GM19023 (cell line): ENCODE measurements at regions not wholly inside any gene's neighbourhood (a gene's known extent, or its start where the extent isn't known, plus 50 kb on each side); places are given as distances from the start of the nearest gene placed in this dataset.
"Not testable (repeated sequence)": the region's sequence is repeated elsewhere in the genome, so short reads cannot be mapped to it uniquely, and the experiment has no call there.

Experiments used
- ATAC-seq: cut with Tn5 transposase; IDR thresholded peaks from one replicate; pipeline ENCODE4 v1.9.1; 2021; ENCODE audit warnings: mild to moderate bottlenecking, moderate library complexity; ENCODE audit not compliant: unreplicated experiment

DNA sequence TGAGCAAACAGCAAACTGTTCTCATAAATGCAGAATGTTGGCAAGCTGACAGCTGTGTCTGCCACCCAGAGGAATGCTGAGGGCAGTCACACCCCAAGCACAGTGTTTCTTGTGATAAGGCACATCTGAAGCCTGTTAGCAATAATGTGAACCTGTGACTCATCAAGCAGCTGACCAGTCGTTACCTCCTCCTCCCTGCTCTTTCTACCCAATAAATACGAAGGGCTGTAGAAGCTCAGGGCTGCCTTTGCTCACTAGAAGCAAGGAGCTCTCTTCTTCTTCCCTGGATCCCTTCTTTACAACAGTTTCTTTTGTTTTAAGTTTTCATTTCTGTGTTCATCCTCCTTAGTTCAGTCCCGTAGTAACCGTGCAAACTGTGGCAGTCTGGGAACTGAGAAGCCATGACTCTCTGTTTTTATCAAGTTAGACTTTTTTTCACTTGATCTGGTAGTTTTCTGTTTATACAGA lies 160.3 kb upstream of the ZNF184 start:
- not testable (repeated sequence) for ATAC-seq

DNA sequence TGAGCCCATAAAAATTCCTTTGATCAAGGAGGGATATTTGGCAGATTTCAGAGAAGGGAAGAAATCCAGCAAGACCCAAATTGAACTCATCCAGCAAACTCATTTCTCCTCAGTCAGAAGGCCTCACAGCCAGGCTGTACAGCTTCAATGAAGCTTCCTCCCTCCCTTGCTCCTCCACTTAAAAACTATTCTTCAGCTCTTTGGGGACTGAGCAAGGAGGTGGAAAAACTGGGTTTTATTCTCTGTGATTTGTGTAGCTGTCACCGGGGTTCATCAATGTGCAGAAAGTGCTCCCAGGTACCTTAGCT lies 158.7 kb upstream of the ZNF184 start:
- no peak for ATAC-seq

DNA sequence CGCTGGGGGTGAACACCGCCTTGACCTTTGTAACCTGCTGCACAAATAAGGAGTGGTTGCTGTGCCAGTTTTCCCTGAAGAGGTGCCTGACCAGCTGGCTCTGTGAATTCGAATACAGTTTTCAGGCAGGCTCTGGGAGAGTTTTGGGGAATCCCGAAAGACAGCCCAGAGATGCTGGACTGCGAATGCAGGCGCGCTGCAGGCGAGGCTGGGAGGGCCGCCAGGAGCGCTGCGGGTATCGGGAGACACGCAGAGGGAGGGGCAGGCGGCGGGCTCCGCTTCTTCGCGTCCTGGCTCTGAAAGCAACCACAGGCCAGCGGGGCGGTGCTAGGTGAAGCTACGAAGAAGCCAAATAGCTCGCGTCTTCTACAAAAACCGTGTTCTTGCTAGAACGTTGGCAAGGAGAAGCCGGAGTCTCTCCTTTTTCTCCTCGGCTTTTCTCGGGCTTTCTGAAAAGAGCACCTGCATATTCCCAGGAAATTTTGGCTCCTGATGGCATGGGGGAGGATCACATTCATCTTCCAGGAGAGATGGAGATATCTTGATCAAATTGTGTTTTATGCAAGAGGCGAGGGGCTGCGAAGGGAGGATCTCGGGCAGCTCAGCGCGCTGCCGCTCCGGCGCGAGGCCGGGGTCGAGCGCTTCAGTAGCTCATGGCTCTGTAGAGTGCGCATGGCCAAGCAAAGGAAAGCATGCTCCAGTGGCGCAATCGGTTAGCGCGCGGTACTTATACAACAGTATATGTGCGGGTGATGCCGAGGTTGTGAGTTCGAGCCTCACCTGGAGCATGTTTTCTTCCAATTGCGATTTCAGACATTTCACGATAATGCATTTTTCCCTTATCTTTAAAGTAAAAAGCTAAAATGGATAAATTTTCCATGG lies 158.1 kb upstream of the ZNF184 start:
- no peak for ATAC-seq

DNA sequence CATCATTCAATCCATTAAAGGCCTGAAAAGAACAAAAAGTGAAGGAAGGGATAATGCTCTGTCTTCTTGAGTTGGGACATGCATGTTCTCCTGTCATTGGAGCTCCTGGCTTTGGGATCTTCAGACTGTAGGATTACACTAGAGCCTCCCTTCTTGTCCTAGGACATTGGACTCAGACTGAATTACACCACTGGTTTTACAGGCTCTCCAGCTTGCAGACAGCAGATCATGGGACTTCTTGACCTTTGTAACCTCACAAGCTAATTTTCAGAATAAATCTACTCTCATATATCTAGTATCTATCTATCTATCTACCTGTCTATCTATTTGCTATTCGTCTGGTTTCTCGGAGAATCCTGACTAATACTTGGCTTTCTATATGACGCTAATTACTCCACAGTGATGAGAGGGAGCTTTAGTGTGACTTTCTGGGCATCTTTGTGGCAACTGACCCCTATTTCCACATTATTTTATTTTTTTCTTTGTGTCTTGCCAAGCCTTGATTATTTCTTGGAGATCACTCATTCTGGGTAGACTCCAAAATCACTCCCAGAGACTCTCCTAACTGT lies 151.9 kb upstream of the ZNF184 start:
- no peak for ATAC-seq

DNA sequence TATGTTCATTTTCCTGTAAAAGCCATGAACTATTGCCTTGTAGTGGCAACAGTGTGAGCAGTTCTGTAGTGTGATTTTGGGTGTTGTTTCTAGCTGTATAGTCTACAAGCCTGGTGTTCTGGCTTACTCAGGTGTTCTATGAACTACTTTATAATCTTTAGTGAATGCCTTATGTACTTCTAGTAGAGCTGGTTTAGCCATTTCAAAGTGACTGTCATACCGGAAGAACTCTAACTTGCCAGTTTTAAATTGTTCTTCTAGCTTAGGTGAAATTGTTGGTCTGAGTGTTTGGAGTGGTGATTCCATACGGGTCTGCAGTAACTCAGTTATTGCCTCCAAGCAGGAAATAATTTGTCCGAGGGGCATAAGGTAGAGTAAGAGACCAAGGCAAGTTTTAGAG lies 150.2 kb upstream of the ZNF184 start:
- no peak for ATAC-seq

DNA sequence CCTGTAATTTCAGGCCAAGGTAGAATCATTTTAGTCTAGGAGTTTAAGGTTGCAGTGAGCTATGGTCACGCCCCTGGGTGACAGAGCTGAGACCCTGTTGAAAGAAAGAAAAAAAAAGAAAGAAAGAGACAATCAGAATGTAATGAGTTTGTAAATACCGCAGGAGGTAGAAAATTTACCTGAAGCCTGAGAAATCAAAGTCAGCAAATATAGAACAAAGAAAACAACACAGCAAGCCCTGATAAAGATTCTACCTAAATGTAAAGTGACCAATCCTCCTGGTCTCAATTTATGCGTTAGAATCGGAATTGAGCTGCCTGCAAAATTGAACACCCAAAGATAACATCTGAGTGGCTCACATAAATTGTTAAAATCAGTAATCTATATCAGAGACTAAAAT lies 146.5 kb upstream of the ZNF184 start:
- ATAC-seq, result no peak

GRCh38 chr6:27617700-27618689 lies 145.1 kb upstream of the ZNF184 start:
- no peak for ATAC-seq

DNA sequence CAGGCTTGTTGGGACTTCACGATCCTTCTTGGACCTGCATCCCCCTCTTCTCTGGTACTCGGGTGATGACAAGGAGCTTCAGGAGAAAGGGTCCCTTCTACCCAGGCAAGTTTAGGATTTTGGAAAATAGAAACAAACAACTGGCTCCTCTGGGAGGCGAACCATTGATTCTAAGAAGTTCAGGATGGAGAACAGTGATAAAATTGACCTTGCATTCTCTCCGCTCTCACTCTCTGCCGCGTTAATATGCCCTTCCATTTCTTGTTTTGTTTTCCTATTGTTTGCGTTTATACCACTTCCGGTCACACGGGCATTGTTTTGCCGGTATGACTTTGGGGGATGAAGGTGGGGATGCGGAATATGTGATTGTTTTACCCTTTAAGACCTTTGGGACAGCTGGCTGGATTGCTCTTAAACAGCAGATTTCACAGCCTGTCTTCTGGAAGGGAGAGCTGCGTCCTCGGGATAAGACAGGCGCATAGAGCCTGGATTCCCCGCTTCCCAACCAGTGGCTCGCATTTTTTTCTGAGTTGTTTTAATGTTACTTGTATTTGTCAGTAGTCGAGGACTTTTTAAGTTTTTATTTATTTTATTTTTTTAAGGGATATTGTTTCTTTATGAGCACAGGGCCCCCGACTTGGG lies 144.3 kb upstream of the ZNF184 start:
- no peak for ATAC-seq

GRCh38 chr6:27616328-27617045 lies 143.6 kb upstream of the ZNF184 start:
- no peak for ATAC-seq

- no peak for ATAC-seq
Measured at GRCh38 chr6:27611451-27611850, 138.5 kb upstream of the ZNF184 start.

- ATAC-seq, result no peak
Measured at GRCh38 chr6:27608916-27609883, 136.3 kb upstream of the ZNF184 start.

- ATAC-seq, result no peak
Measured at GRCh38 chr6:27605401-27606342, 132.8 kb upstream of the ZNF184 start.

DNA sequence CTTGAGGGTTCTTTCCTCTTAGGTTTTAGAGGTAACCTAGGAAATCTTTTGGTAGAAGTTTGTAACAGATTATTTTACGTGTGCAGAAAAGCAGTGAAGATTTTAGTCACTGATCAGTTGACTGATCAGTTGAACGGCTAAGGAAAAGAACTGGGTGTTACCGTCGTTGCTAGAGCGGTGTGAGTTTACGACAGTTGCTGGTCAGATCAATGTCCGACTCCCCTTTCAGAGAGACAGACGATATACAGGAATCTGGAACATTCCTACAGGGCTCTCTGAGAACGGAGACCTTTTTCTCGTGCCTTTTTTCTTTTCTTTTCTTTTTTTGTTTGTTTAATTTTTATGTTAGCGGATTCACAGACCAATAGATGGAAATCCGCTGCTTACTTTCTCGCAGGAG lies 132.1 kb upstream of the ZNF184 start:
- no peak for ATAC-seq

- no peak for ATAC-seq
Measured at GRCh38 chr6:27601668-27602254, 128.9 kb upstream of the ZNF184 start.

GRCh38 chr6:27599859-27600532 lies 127.1 kb upstream of the ZNF184 start:
- ATAC-seq, result no peak

- not testable (repeated sequence) for ATAC-seq
Measured at GRCh38 chr6:27597031-27597567, 124.2 kb upstream of the ZNF184 start.

DNA sequence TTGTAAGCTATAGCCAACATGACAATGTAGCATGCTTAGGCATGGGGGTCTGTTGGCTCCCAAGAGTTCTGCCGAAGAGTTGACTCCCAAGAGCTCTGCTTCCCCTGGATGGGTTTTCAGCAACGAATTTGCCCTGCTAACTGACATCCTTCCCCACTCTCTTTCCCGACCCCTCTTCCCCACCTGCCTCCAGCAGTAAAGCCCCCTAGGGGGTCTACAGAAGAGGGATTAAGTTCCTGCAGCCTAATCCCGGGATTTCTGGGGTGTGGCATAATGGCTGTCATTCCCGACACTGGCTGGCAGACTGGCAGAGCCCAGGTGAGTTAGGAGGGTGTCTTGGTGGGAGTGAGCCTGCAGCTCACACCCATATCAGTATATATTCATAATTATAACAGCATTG lies 121.0 kb upstream of the ZNF184 start:
- no peak for ATAC-seq
